HL-60 (cell line): ENCODE measurements at regions not wholly inside any gene's neighbourhood (a gene's known extent, or its start where the extent isn't known, plus 50 kb on each side); places are given as distances from the start of the nearest gene placed in this dataset.

Source experiments
- CTCF ChIP-seq: IDR thresholded peaks from one replicate; pipeline ENCODE4 v1.5.1; 2011; ENCODE audit warnings: low read length, control low read depth, inconsistent platforms; ENCODE audit not compliant: insufficient read depth
- POLR2AphosphoS5 ChIP-seq: IDR thresholded peaks from 2 replicates; pipeline ENCODE4 v1.6.1; 2012; ENCODE audit warnings: low read depth
- SPI1 ChIP-seq: IDR thresholded peaks from 2 replicates; pipeline ENCODE4 v1.6.1; 2012; ENCODE audit warnings: low read depth, mild to moderate bottlenecking, borderline replicate concordance
- TF ChIP-seq, protein P1 (sequence below): IDR thresholded peaks from 2 replicates; pipeline ENCODE4 v1.6.1; 2012; ENCODE audit warnings: low read depth; ENCODE audit not compliant: insufficient replicate concordance

DNA sequence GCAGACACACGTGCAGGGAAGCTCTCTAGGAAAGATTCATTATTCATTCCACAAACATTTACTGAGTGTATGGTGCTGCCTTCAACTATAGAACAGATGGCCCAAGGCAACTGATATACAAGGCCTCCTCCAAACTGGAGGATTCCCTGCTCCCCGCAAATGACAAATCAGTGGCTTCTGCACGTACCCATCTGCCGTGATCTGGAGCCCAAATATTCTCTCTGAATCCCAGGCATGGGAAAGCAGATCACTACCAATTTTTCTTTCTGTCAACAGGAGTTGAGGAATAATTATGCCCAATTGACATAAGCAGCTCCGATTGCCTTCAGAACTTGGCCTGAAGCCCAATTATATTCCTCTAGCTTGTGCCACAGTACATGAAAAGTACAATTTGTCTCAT is 174.2 kb upstream of the CCDC196 start:
- TF ChIP-seq CTCF = no peak
- TF ChIP-seq POLR2AphosphoS5 = no peak
- TF ChIP-seq, protein P1, sequence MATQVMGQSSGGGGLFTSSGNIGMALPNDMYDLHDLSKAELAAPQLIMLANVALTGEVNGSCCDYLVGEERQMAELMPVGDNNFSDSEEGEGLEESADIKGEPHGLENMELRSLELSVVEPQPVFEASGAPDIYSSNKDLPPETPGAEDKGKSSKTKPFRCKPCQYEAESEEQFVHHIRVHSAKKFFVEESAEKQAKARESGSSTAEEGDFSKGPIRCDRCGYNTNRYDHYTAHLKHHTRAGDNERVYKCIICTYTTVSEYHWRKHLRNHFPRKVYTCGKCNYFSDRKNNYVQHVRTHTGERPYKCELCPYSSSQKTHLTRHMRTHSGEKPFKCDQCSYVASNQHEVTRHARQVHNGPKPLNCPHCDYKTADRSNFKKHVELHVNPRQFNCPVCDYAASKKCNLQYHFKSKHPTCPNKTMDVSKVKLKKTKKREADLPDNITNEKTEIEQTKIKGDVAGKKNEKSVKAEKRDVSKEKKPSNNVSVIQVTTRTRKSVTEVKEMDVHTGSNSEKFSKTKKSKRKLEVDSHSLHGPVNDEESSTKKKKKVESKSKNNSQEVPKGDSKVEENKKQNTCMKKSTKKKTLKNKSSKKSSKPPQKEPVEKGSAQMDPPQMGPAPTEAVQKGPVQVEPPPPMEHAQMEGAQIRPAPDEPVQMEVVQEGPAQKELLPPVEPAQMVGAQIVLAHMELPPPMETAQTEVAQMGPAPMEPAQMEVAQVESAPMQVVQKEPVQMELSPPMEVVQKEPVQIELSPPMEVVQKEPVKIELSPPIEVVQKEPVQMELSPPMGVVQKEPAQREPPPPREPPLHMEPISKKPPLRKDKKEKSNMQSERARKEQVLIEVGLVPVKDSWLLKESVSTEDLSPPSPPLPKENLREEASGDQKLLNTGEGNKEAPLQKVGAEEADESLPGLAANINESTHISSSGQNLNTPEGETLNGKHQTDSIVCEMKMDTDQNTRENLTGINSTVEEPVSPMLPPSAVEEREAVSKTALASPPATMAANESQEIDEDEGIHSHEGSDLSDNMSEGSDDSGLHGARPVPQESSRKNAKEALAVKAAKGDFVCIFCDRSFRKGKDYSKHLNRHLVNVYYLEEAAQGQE = no peak
- no peak for TF ChIP-seq SPI1
